ENCODE measurements at regions not wholly inside any gene's neighbourhood (a gene's known extent, or its start where the extent isn't known, plus 50 kb on each side); places are given as distances from the start of the nearest gene placed in this dataset.
A peak's percentile ranks its signal among the peaks of the same experiment; 100 is the strongest.
"Not testable (repeated sequence)": the region's sequence is repeated elsewhere in the genome, so short reads cannot be mapped to it uniquely, and the experiment has no call there.

GRCh38 chr2:48080534-48081316 lies 174.4 kb upstream of the FBXO11 start:
- no peak overlapping the region for H3K4me3 ChIP-seq (ENCODE audit: low read length)
- H3K4me2 ChIP-seq (ENCODE audit: low read length): no peak overlapping the region
- H3K36me3 ChIP-seq (ENCODE audit: insufficient read depth, low read length): no peaks in the 10 kb centered on the region
- no peaks in the 10 kb centered on the region for H3K4me1 ChIP-seq (ENCODE audit: control insufficient read depth, insufficient read depth, low read length)
- peaks cover 5% of the 10 kb centered on the region for H3K27me3 ChIP-seq (ENCODE audit: control insufficient read depth, insufficient read depth, low read length)
- no peak overlapping the region for H3K9ac ChIP-seq (ENCODE audit: low read depth, low read length)
- H3K9me3 ChIP-seq (replicated peaks; ENCODE audit: low read length): no peaks in the 10 kb centered on the region

- H3K9ac ChIP-seq (ENCODE audit: low read depth, low read length): no peak overlapping the region
- no peak overlapping the region for H3K4me2 ChIP-seq (ENCODE audit: low read length)
- no peaks in the 10 kb centered on the region for H3K36me3 ChIP-seq (ENCODE audit: insufficient read depth, low read length)
- H3K9me3 ChIP-seq (replicated peaks; ENCODE audit: low read length): no peaks in the 10 kb centered on the region
- H3K27me3 ChIP-seq (ENCODE audit: control insufficient read depth, insufficient read depth, low read length): peaks cover 3% of the 10 kb centered on the region
- no peaks in the 10 kb centered on the region for H3K4me1 ChIP-seq (ENCODE audit: control insufficient read depth, insufficient read depth, low read length)
- no peak overlapping the region for H3K4me3 ChIP-seq (ENCODE audit: low read length)
These were observed 175.0 kb upstream of the FBXO11 start for GRCh38 chr2:48081317-48081628.

GRCh38 chr2:48085888-48086287 lies 179.6 kb upstream of the FBXO11 start:
- no peak overlapping the region for H3K4me3 ChIP-seq (ENCODE audit: low read length)
- no peaks in the 10 kb centered on the region for H3K9me3 ChIP-seq (replicated peaks; ENCODE audit: low read length)
- no peaks in the 10 kb centered on the region for H3K4me1 ChIP-seq (ENCODE audit: control insufficient read depth, insufficient read depth, low read length)
- peaks cover 3% of the 10 kb centered on the region for H3K27me3 ChIP-seq (ENCODE audit: control insufficient read depth, insufficient read depth, low read length)
- H3K9ac ChIP-seq (ENCODE audit: low read depth, low read length): no peak overlapping the region
- H3K4me2 ChIP-seq (ENCODE audit: low read length): no peak overlapping the region
- H3K36me3 ChIP-seq (ENCODE audit: insufficient read depth, low read length): no peaks in the 10 kb centered on the region

GRCh38 chr2:48088994-48089393 lies 182.7 kb upstream of the FBXO11 start:
- H3K4me1 ChIP-seq (ENCODE audit: control insufficient read depth, insufficient read depth, low read length): no peaks in the 10 kb centered on the region
- no peak overlapping the region for H3K4me3 ChIP-seq (ENCODE audit: low read length)
- H3K9ac ChIP-seq (ENCODE audit: low read depth, low read length): no peak overlapping the region
- H3K9me3 ChIP-seq (replicated peaks; ENCODE audit: low read length): no peaks in the 10 kb centered on the region
- no peaks in the 10 kb centered on the region for H3K36me3 ChIP-seq (ENCODE audit: insufficient read depth, low read length)
- peaks cover 3% of the 10 kb centered on the region for H3K27me3 ChIP-seq (ENCODE audit: control insufficient read depth, insufficient read depth, low read length)
- H3K4me2 ChIP-seq (ENCODE audit: low read length): no peak overlapping the region

- Histone ChIP-seq H3K4me2 (ENCODE audit: low read length) (no peak overlapping the region), H3K9ac (ENCODE audit: low read depth, low read length) (no peak overlapping the region), H3K36me3 (ENCODE audit: insufficient read depth, low read length) (no peaks in the 10 kb centered on the region), H3K27me3 (ENCODE audit: control insufficient read depth, insufficient read depth, low read length) (peaks cover 3% of the 10 kb centered on the region), H3K4me3 (ENCODE audit: low read length) (no peak overlapping the region), H3K9me3 (replicated peaks; ENCODE audit: low read length) (no peaks in the 10 kb centered on the region), H3K4me1 (ENCODE audit: control insufficient read depth, insufficient read depth, low read length) (no peaks in the 10 kb centered on the region)
These were observed 183.3 kb upstream of the FBXO11 start for GRCh38 chr2:48089644-48090043.

GRCh38 chr2:48092846-48093803 lies 186.8 kb upstream of the FBXO11 start:
- Histone ChIP-seq H3K9ac (ENCODE audit: low read depth, low read length) (no peak overlapping the region), H3K9me3 (replicated peaks; ENCODE audit: low read length) (no peaks in the 10 kb centered on the region), H3K4me3 (ENCODE audit: low read length) (no peak overlapping the region), H3K36me3 (ENCODE audit: insufficient read depth, low read length) (no peaks in the 10 kb centered on the region), H3K4me1 (ENCODE audit: control insufficient read depth, insufficient read depth, low read length) (no peaks in the 10 kb centered on the region), H3K27me3 (ENCODE audit: control insufficient read depth, insufficient read depth, low read length) (no peaks in the 10 kb centered on the region), H3K4me2 (ENCODE audit: low read length) (no peak overlapping the region)

- H3K36me3 ChIP-seq (ENCODE audit: insufficient read depth, low read length); H3K27me3 ChIP-seq (ENCODE audit: control insufficient read depth, insufficient read depth, low read length); H3K9ac ChIP-seq (ENCODE audit: low read depth, low read length); H3K4me3 ChIP-seq (ENCODE audit: low read length); H3K4me1 ChIP-seq (ENCODE audit: control insufficient read depth, insufficient read depth, low read length); H3K9me3 ChIP-seq (replicated peaks; ENCODE audit: low read length); H3K4me2 ChIP-seq (ENCODE audit: low read length): not testable (repeated sequence)
These were observed 190.5 kb upstream of the FBXO11 start for GRCh38 chr2:48096765-48097164.

- no peaks in the 10 kb centered on the region for H3K36me3 ChIP-seq (ENCODE audit: insufficient read depth, low read length)
- no peak overlapping the region for H3K9ac ChIP-seq (ENCODE audit: low read depth, low read length)
- no peaks in the 10 kb centered on the region for H3K4me1 ChIP-seq (ENCODE audit: control insufficient read depth, insufficient read depth, low read length)
- peaks cover 4% of the 10 kb centered on the region for H3K27me3 ChIP-seq (ENCODE audit: control insufficient read depth, insufficient read depth, low read length)
- no peak overlapping the region for H3K4me2 ChIP-seq (ENCODE audit: low read length)
- H3K4me3 ChIP-seq (ENCODE audit: low read length): no peak overlapping the region
- no peaks in the 10 kb centered on the region for H3K9me3 ChIP-seq (replicated peaks; ENCODE audit: low read length)
These were observed 192.2 kb upstream of the FBXO11 start for GRCh38 chr2:48098539-48098938.

- Histone ChIP-seq H3K4me3 (ENCODE audit: low read length) (no peak overlapping the region), H3K4me2 (ENCODE audit: low read length) (no peak overlapping the region), H3K9me3 (replicated peaks; ENCODE audit: low read length) (no peaks in the 10 kb centered on the region), H3K36me3 (ENCODE audit: insufficient read depth, low read length) (no peaks in the 10 kb centered on the region), H3K4me1 (ENCODE audit: control insufficient read depth, insufficient read depth, low read length) (peaks cover 18% of the 10 kb centered on the region), H3K27me3 (ENCODE audit: control insufficient read depth, insufficient read depth, low read length) (no peaks in the 10 kb centered on the region), H3K9ac (ENCODE audit: low read depth, low read length) (no peak overlapping the region)
These were observed 198.1 kb upstream of the FBXO11 start for GRCh38 chr2:48104418-48104817.

GRCh38 chr2:48105848-48106247 lies 199.6 kb upstream of the FBXO11 start:
- Histone ChIP-seq H3K4me2 (ENCODE audit: low read length) (peak overlapping the region; percentile 69), H3K27me3 (ENCODE audit: control insufficient read depth, insufficient read depth, low read length) (no peaks in the 10 kb centered on the region), H3K9ac (ENCODE audit: low read depth, low read length) (peak overlapping the region; percentile 46), H3K4me3 (ENCODE audit: low read length) (no peak overlapping the region), H3K9me3 (replicated peaks; ENCODE audit: low read length) (no peaks in the 10 kb centered on the region), H3K36me3 (ENCODE audit: insufficient read depth, low read length) (no peaks in the 10 kb centered on the region), H3K4me1 (ENCODE audit: control insufficient read depth, insufficient read depth, low read length) (peaks cover 21% of the 10 kb centered on the region)

GRCh38 chr2:48107326-48107925 lies 201.1 kb upstream of the FBXO11 start:
- peak overlapping the region; percentile 22 for H3K4me3 ChIP-seq (ENCODE audit: low read length)
- no peaks in the 10 kb centered on the region for H3K36me3 ChIP-seq (ENCODE audit: insufficient read depth, low read length)
- no peaks in the 10 kb centered on the region for H3K27me3 ChIP-seq (ENCODE audit: control insufficient read depth, insufficient read depth, low read length)
- peak overlapping the region; percentile 44 for H3K9ac ChIP-seq (ENCODE audit: low read depth, low read length)
- H3K4me2 ChIP-seq (ENCODE audit: low read length): peak overlapping the region; percentile 61
- no peaks in the 10 kb centered on the region for H3K9me3 ChIP-seq (replicated peaks; ENCODE audit: low read length)
- peaks cover 24% of the 10 kb centered on the region for H3K4me1 ChIP-seq (ENCODE audit: control insufficient read depth, insufficient read depth, low read length)
